ENCODE measurements at regions not wholly inside any gene's neighbourhood (a gene's known extent, or its start where the extent isn't known, plus 50 kb on each side); places are given as distances from the start of the nearest gene placed in this dataset.
A peak's percentile ranks its signal among the peaks of the same experiment; 100 is the strongest.

- DNase-seq = no peak
Measured at GRCh38 chr5:44868541-44868940, 59.8 kb downstream of the MRPS30 start.

GRCh38 chr5:44869928-44870327 is 61.2 kb downstream of the MRPS30 start:
- DNase-seq = no peak

GRCh38 chr5:44870430-44870829 is 61.7 kb downstream of the MRPS30 start:
- no peak for DNase-seq

- DNase-seq = no peak
Measured at GRCh38 chr5:44871401-44871800, 62.7 kb downstream of the MRPS30 start.

- peak; percentile 46 for DNase-seq
Measured at GRCh38 chr5:44875661-44876605, 67.2 kb downstream of the MRPS30 start.

- DNase-seq = no peak
Measured at GRCh38 chr5:44881266-44881665, 72.5 kb downstream of the MRPS30 start.

- DNase-seq = no peak
Measured at GRCh38 chr5:44884036-44884435, 75.3 kb downstream of the MRPS30 start.

- peak; percentile 86 for DNase-seq
Measured at GRCh38 chr5:44885903-44886302, 77.2 kb downstream of the MRPS30 start.

- peak; percentile 34 for DNase-seq
Measured at GRCh38 chr5:44887722-44888121, 79.0 kb downstream of the MRPS30 start.

GRCh38 chr5:44888435-44888834 is 79.7 kb downstream of the MRPS30 start:
- DNase-seq = no peak

GRCh38 chr5:44891116-44891515 is 82.4 kb downstream of the MRPS30 start:
- DNase-seq = no peak

- no peak for DNase-seq
Measured at GRCh38 chr5:44900273-44900954, 91.7 kb downstream of the MRPS30 start.

GRCh38 chr5:44907396-44907795 is 98.6 kb downstream of the MRPS30 start:
- DNase-seq = no peak

GRCh38 chr5:44909004-44909403 is 100.3 kb downstream of the MRPS30 start:
- no peak for DNase-seq

- no peak for DNase-seq
Measured at GRCh38 chr5:44911501-44911900, 102.8 kb downstream of the MRPS30 start.

GRCh38 chr5:44914221-44914620 is 105.5 kb downstream of the MRPS30 start:
- peak; percentile 10 for DNase-seq

- DNase-seq = peak; percentile 37
Measured at GRCh38 chr5:44919560-44919959, 110.8 kb downstream of the MRPS30 start.

GRCh38 chr5:44927115-44927733 is 118.5 kb downstream of the MRPS30 start:
- DNase-seq = no peak

GRCh38 chr5:44932922-44933585 is 124.3 kb downstream of the MRPS30 start:
- DNase-seq = peak; percentile 48

GRCh38 chr5:44933686-44934085 is 124.9 kb downstream of the MRPS30 start:
- DNase-seq = no peak

GRCh38 chr5:44935262-44935661 is 126.5 kb downstream of the MRPS30 start:
- peak; percentile 48 for DNase-seq

- no peak for DNase-seq
Measured at GRCh38 chr5:44935871-44936270, 127.1 kb downstream of the MRPS30 start.

- DNase-seq = peak; percentile 53
Measured at GRCh38 chr5:44942524-44943001, 133.8 kb downstream of the MRPS30 start.
